HepG2 (cell line): ENCODE measurements at regions not wholly inside any gene's neighbourhood (a gene's known extent, or its start where the extent isn't known, plus 50 kb on each side); places are given as distances from the start of the nearest gene placed in this dataset.
A peak's percentile ranks its signal among the peaks of the same experiment; 100 is the strongest.

Experiments used
- ARNT ChIP-seq: fragments of 450-650 bp; IDR thresholded peaks from 2 replicates; pipeline ENCODE4 v1.6.1; 2017
- ASH2L ChIP-seq: fragments of 300-600, 200-600 bp; sonication (generic); IDR thresholded peaks from 2 replicates; pipeline ENCODE4 v1.7.0; 2017; ENCODE audit warnings: low read depth, mild to moderate bottlenecking, moderate library complexity, mixed read lengths, low read length; ENCODE audit not compliant: insufficient read length
- ELF3 ChIP-seq: IDR thresholded peaks from 2 replicates; pipeline ENCODE4 v1.6.1; 2016; ENCODE audit warnings: missing genetic modification reagents, missing compliant biosample characterization
- ESRRA ChIP-seq: sonication (generic); formaldehyde crosslinking; IDR thresholded peaks from 2 replicates; pipeline ENCODE4 v1.5.1; 2020; ENCODE audit warnings: mild to moderate bottlenecking, low read depth, missing genetic modification reagents
- FOSL2 ChIP-seq: sonication (generic); formaldehyde crosslinking; IDR thresholded peaks from 2 replicates; pipeline ENCODE4 v1.4.0; 2020; ENCODE audit warnings: missing genetic modification reagents
- FOXA1 ChIP-seq, 2 experiments: fragments of 450-650 bp in 1 of 2; sonication (generic) in 1 of 2; formaldehyde crosslinking in 1 of 2; IDR thresholded peaks; 2 replicates each; pipeline versions ENCODE4 v1.4.0 to v1.6.1; 2016 to 2020; ENCODE audit warnings: missing genetic modification reagents in 1 of 2
- FOXP4 ChIP-seq: sonication (generic); formaldehyde crosslinking; IDR thresholded peaks from 2 replicates; pipeline ENCODE4 v1.4.0; 2020; ENCODE audit warnings: missing genetic modification reagents
- GATAD2A ChIP-seq: IDR thresholded peaks from 2 replicates; pipeline ENCODE4 v1.6.1; 2016
- HMG20A ChIP-seq: IDR thresholded peaks from 2 replicates; pipeline ENCODE4 v1.6.1; 2016; ENCODE audit warnings: borderline replicate concordance
- ISL2 ChIP-seq: sonication (generic); formaldehyde crosslinking; IDR thresholded peaks from 2 replicates; pipeline ENCODE4 v1.5.0; 2020; ENCODE audit warnings: missing genetic modification reagents
- JUN ChIP-seq: sonication (generic); formaldehyde crosslinking; IDR thresholded peaks from 2 replicates; pipeline ENCODE4 v1.4.0; 2020; ENCODE audit warnings: mild to moderate bottlenecking, missing genetic modification reagents
- KAT8 ChIP-seq: IDR thresholded peaks from 2 replicates; pipeline ENCODE4 v1.6.1; 2016; ENCODE audit warnings: missing genetic modification reagents, missing compliant biosample characterization
- MIXL1 ChIP-seq: IDR thresholded peaks from 2 replicates; pipeline ENCODE4 v1.6.1; 2016
- NCOA2 ChIP-seq: sonication (generic); formaldehyde crosslinking; IDR thresholded peaks from 2 replicates; pipeline ENCODE4 v1.8.0; 2022; ENCODE audit warnings: inconsistent platforms
- NFE2L2 ChIP-seq: fragments of 150-350 bp; IDR thresholded peaks from 2 replicates; pipeline ENCODE4 v1.6.1; 2014; ENCODE audit warnings: low read length
- PRDM10 ChIP-seq: sonication (generic); formaldehyde crosslinking; IDR thresholded peaks from 2 replicates; pipeline ENCODE4 v1.4.0; 2020; ENCODE audit warnings: low read depth, missing genetic modification reagents
- RARA ChIP-seq: IDR thresholded peaks from 2 replicates; pipeline ENCODE4 v1.6.1; 2016; ENCODE audit warnings: missing genetic modification reagents, missing compliant biosample characterization
- SP140L ChIP-seq: sonication (generic); formaldehyde crosslinking; IDR thresholded peaks from 2 replicates; pipeline ENCODE4 v1.4.0; 2020; ENCODE audit warnings: missing genetic modification reagents, borderline replicate concordance
- ZNF17 ChIP-seq: sonication (generic); formaldehyde crosslinking; IDR thresholded peaks from 2 replicates; pipeline ENCODE4 v1.5.0; 2020; ENCODE audit warnings: mild to moderate bottlenecking, missing genetic modification reagents
- ZNF362 ChIP-seq: sonication (generic); formaldehyde crosslinking; IDR thresholded peaks from 2 replicates; pipeline ENCODE4 v1.4.0; 2020; ENCODE audit warnings: missing genetic modification reagents, mild to moderate bottlenecking, borderline replicate concordance
- ZNF530 ChIP-seq: sonication (generic); formaldehyde crosslinking; IDR thresholded peaks from 2 replicates; pipeline ENCODE4 v1.5.0; 2020; ENCODE audit warnings: low read depth, mild to moderate bottlenecking, missing genetic modification reagents
- ZNF598 ChIP-seq: sonication (generic); formaldehyde crosslinking; IDR thresholded peaks from 2 replicates; pipeline ENCODE4 v1.5.1; 2020; ENCODE audit warnings: mild to moderate bottlenecking, missing genetic modification reagents, borderline replicate concordance
- ZNF83 ChIP-seq: sonication (generic); formaldehyde crosslinking; IDR thresholded peaks from 2 replicates; pipeline ENCODE4 v1.4.0; 2020; ENCODE audit warnings: missing genetic modification reagents, mild to moderate bottlenecking, borderline replicate concordance
- ZNF839 ChIP-seq: sonication (generic); formaldehyde crosslinking; IDR thresholded peaks from 2 replicates; pipeline ENCODE4 v1.4.0; 2020; ENCODE audit warnings: missing genetic modification reagents, mild to moderate bottlenecking, borderline replicate concordance

- TF ChIP-seq FOXP4 (CRISPR knock-in tag), result peak; percentile 75
- TF ChIP-seq NCOA2 (CRISPR knock-in tag), result no peak
- TF ChIP-seq ISL2 (CRISPR knock-in tag), result peak; percentile 16; the same call in 1 of the 2 replicates
- TF ChIP-seq KAT8, result no peak
- peak; percentile 59; the same call in 1 of the 2 replicates for TF ChIP-seq NFE2L2
- TF ChIP-seq HMG20A (CRISPR knock-in tag), result peak; percentile 64; the same call in 1 of the 2 replicates
- no peak for TF ChIP-seq ZNF362 (CRISPR knock-in tag)
- no peak for TF ChIP-seq ZNF17 (CRISPR knock-in tag)
- peak; percentile 69 for TF ChIP-seq ESRRA (CRISPR knock-in tag)
- TF ChIP-seq GATAD2A (CRISPR knock-in tag), result 0 out of 2 replicates have a peak, but pooled peaks have one; percentile 54
- TF ChIP-seq PRDM10, result no peak
- peak; percentile 49; the same call in 1 of the 2 replicates for TF ChIP-seq FOXA1 (IDR thresholded peaks at IDR 0.05)
- no peak for TF ChIP-seq FOXA1 (CRISPR knock-in tag; IDR thresholded peaks at IDR 0.05)
- TF ChIP-seq ZNF83 (CRISPR knock-in tag), result no peak
- TF ChIP-seq JUN (CRISPR knock-in tag), result peak; percentile 62; the same call in 1 of the 2 replicates
- TF ChIP-seq ZNF839 (CRISPR knock-in tag), result no peak
- no peak for TF ChIP-seq ZNF598
- peak; percentile 97 for TF ChIP-seq ELF3 (CRISPR knock-in tag)
- no peak for TF ChIP-seq ZNF530
- peak; percentile 80 for TF ChIP-seq RARA (CRISPR knock-in tag)
- peak; percentile 90 for TF ChIP-seq FOSL2 (CRISPR knock-in tag)
- TF ChIP-seq SP140L (CRISPR knock-in tag), result no peak
- TF ChIP-seq ARNT, result no peak
- peak; percentile 96 for TF ChIP-seq ASH2L
- TF ChIP-seq MIXL1 (CRISPR knock-in tag), result 0 out of 2 replicates have a peak, but pooled peaks have one; percentile 8
Observed at GRCh38 chr11:91396236-91397133, 828.1 kb upstream of the FAT3 start (continued).
